ENCODE measurements at regions not wholly inside any gene's neighbourhood (a gene's known extent, or its start where the extent isn't known, plus 50 kb on each side); places are given as distances from the start of the nearest gene placed in this dataset.

DNA sequence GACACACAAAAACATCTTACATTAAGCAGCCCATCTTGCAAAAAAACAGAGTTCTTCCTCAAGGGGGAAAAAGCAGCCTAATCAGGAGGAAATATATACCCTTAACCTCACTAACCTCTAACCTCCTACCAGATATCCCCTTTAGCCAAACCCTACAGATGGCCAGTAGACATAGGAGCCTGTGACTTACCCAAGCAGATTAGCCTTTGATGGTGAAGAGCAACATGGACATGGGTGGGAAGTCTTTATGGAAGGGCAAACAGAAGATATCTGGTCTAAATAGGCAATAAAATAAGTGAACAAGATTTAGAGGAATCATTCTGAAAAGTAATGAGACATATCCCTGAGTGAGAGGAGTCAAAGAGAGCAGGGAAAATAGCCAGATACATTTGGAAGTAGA, 119.4 kb upstream of the ARPP21 start:
- Histone ChIP-seq H3K36me3 (no peaks in the 10 kb centered on the region), H3K4me3 (ENCODE audit: low read depth, low read length) (no peak overlapping the region), H3K27me3 (ENCODE audit: insufficient read depth, low read depth, severe bottlenecking) (no peaks in the 10 kb centered on the region), H3K9me3 (ENCODE audit: severe bottlenecking) (no peaks in the 10 kb centered on the region), H3K27ac (no peak overlapping the region)
- TF ChIP-seq, protein P1, sequence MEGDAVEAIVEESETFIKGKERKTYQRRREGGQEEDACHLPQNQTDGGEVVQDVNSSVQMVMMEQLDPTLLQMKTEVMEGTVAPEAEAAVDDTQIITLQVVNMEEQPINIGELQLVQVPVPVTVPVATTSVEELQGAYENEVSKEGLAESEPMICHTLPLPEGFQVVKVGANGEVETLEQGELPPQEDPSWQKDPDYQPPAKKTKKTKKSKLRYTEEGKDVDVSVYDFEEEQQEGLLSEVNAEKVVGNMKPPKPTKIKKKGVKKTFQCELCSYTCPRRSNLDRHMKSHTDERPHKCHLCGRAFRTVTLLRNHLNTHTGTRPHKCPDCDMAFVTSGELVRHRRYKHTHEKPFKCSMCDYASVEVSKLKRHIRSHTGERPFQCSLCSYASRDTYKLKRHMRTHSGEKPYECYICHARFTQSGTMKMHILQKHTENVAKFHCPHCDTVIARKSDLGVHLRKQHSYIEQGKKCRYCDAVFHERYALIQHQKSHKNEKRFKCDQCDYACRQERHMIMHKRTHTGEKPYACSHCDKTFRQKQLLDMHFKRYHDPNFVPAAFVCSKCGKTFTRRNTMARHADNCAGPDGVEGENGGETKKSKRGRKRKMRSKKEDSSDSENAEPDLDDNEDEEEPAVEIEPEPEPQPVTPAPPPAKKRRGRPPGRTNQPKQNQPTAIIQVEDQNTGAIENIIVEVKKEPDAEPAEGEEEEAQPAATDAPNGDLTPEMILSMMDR (IDR thresholded peaks at IDR 0.05; ENCODE audit: low read depth, low read length) = no peak
- no peak for DNase-seq

DNA sequence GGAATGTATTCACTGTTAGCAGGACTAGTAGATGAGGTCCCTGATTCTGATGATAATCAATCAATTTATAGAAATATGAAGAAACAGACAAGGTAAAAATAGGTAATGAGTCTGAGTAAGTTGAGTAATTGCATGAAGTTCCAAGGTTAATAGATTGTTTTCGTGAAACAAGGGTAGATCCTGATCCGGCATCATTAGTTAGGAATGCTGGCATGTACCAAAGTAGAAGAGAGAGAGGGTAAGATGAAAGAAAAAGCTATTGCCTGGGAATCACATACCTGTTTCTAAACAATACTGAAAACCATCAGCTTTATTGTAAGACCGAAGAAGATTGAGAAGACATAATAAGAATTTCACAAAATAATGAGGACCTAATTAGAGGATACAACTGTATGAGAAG, 118.1 kb upstream of the ARPP21 start:
- TF ChIP-seq, protein P1 (IDR thresholded peaks at IDR 0.05; ENCODE audit: low read depth, low read length) = no peak
- Histone ChIP-seq H3K4me3 (ENCODE audit: low read depth, low read length) (no peak overlapping the region), H3K36me3 (no peaks in the 10 kb centered on the region), H3K27ac (no peak overlapping the region), H3K9me3 (ENCODE audit: severe bottlenecking) (no peaks in the 10 kb centered on the region), H3K27me3 (ENCODE audit: insufficient read depth, low read depth, severe bottlenecking) (no peaks in the 10 kb centered on the region)
- no peak for DNase-seq

DNA sequence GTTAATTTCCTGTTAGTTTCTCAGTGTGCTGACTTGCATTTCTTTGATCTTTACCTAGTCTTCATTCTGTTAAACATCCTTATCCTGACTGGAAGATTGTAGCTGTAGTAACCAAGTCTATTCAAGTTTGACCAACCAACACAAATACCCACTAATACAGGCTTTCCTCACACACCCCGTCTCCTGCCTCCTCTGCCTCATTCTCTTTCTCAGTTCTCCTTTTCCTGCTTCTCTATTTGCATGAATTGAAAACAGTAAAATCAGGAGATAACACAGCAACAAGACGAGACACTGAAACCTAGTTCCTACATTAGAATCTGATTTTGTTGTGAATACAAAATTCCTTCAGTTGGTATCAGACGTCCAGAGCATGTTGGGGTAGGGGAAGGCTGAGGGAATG, 116.9 kb upstream of the ARPP21 start:
- Histone ChIP-seq H3K27me3 (ENCODE audit: insufficient read depth, low read depth, severe bottlenecking) (no peaks in the 10 kb centered on the region), H3K4me3 (ENCODE audit: low read depth, low read length) (no peak overlapping the region), H3K36me3 (no peaks in the 10 kb centered on the region), H3K9me3 (ENCODE audit: severe bottlenecking) (no peaks in the 10 kb centered on the region), H3K27ac (no peak overlapping the region)
- DNase-seq = no peak
- TF ChIP-seq, protein P1 (IDR thresholded peaks at IDR 0.05; ENCODE audit: low read depth, low read length) = no peak

DNA sequence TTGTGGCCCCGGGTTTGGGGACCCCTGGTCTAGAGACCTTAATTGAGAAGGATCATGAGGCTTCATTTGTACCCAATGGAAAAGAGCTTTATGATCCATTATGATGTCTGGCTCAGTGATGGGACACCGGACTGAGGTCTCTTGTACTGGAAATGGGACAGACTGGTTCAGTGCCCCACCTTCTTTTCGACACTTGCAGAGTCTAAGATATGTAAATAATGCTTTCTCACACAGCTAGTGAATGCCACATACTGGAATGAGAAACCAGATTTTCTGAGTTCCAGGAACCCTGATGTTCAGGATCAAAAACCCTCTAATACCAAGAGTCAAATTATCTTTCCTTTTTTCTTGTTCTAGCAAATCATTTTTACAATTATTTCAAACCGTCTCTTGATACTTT, 116.3 kb upstream of the ARPP21 start:
- H3K27ac ChIP-seq = no peak overlapping the region
- H3K27me3 ChIP-seq (ENCODE audit: insufficient read depth, low read depth, severe bottlenecking) = no peaks in the 10 kb centered on the region
- no peak for DNase-seq
- no peaks in the 10 kb centered on the region for H3K9me3 ChIP-seq (ENCODE audit: severe bottlenecking)
- TF ChIP-seq, protein P1 (IDR thresholded peaks at IDR 0.05; ENCODE audit: low read depth, low read length) = no peak
- H3K4me3 ChIP-seq (ENCODE audit: low read depth, low read length) = no peak overlapping the region
- H3K36me3 ChIP-seq = no peaks in the 10 kb centered on the region

DNA sequence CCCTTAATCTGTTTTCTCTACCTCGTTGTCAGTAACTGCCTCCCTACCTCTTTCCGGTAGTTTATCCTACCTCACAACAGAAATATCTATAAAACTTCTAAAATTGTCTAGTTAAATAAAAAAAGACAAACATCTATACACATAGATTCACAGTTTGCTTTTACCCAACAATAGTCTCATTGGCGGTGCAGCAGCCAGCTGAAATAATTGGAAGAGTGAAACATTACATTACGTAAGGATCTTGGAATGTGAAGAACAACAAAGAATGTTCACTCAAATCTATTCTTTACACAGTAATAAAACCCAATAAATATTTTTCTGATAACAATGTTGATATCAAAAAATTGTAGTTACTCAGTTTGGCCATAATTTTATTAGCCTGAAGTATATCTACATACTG, 115.5 kb upstream of the ARPP21 start:
- no peak for DNase-seq
- H3K4me3 ChIP-seq (ENCODE audit: low read depth, low read length) = no peak overlapping the region
- TF ChIP-seq, protein P1 (IDR thresholded peaks at IDR 0.05; ENCODE audit: low read depth, low read length) = no peak
- no peaks in the 10 kb centered on the region for H3K27me3 ChIP-seq (ENCODE audit: insufficient read depth, low read depth, severe bottlenecking)
- H3K27ac ChIP-seq = no peak overlapping the region
- H3K36me3 ChIP-seq = no peaks in the 10 kb centered on the region
- H3K9me3 ChIP-seq (ENCODE audit: severe bottlenecking) = no peaks in the 10 kb centered on the region

DNA sequence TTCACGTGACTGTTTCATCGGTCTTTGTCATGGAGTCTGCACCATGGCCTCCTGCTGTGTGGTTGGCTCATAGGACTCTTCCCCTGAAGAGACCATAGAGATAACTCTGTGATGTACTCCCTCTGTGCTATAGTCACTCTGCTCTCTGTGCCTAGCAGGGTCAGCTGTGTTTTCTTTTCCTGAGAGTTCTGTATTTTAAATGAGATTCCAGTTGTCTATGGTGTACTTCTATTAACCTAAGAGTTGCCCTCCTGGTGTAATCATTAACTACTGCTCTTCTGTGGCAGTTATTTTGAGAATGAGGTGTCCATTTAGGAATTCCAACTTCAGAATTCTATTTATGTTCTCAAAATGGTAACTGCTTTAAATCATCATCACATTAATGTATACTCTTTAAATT, 114.5 kb upstream of the ARPP21 start:
- Histone ChIP-seq H3K36me3 (no peaks in the 10 kb centered on the region), H3K27me3 (ENCODE audit: insufficient read depth, low read depth, severe bottlenecking) (no peaks in the 10 kb centered on the region), H3K4me3 (ENCODE audit: low read depth, low read length) (no peak overlapping the region), H3K27ac (no peak overlapping the region), H3K9me3 (ENCODE audit: severe bottlenecking) (no peaks in the 10 kb centered on the region)
- no peak for DNase-seq
- TF ChIP-seq, protein P1 (IDR thresholded peaks at IDR 0.05; ENCODE audit: low read depth, low read length) = no peak

Measured in WERI-Rb-1 (cell line).